ENCODE measurements at regions not wholly inside any gene's neighbourhood (a gene's known extent, or its start where the extent isn't known, plus 50 kb on each side); places are given as distances from the start of the nearest gene placed in this dataset.

GRCh38 chr4:170666909-170667308, 577.2 kb upstream of the AADAT start:
- no peak for TF ChIP-seq CTCF (IDR thresholded peaks at IDR 0.05; ENCODE audit: unreplicated experiment)
- H3K4me3 Mint-ChIP-seq (ENCODE audit: low read depth), result no peak overlapping the region

GRCh38 chr4:170662250-170662649, 572.5 kb upstream of the AADAT start:
- Mint-ChIP-seq H3K27ac (no peak overlapping the region), H3K4me1 (ENCODE audit: low read depth) (no peaks in the 10 kb centered on the region), H3K27me3 (no peaks in the 10 kb centered on the region), H3K9me3 (ENCODE audit: low read depth) (no peaks in the 10 kb centered on the region), H3K4me3 (ENCODE audit: low read depth) (no peak overlapping the region), H3K36me3 (ENCODE audit: insufficient read depth) (no peaks in the 10 kb centered on the region)
- DNase-seq (ENCODE audit: low spot score, unreplicated experiment), result no peak
- no peak for TF ChIP-seq CTCF (IDR thresholded peaks at IDR 0.05; ENCODE audit: unreplicated experiment)

More at GRCh38 chr4:170666909-170667308, 577.2 kb upstream of the AADAT start:
- Mint-ChIP-seq H3K27ac (no peak overlapping the region), H3K27me3 (no peaks in the 10 kb centered on the region), H3K36me3 (ENCODE audit: insufficient read depth) (no peaks in the 10 kb centered on the region), H3K9me3 (ENCODE audit: low read depth) (no peaks in the 10 kb centered on the region), H3K4me1 (ENCODE audit: low read depth) (no peaks in the 10 kb centered on the region)
- no peak for DNase-seq (ENCODE audit: low spot score, unreplicated experiment)

DNA sequence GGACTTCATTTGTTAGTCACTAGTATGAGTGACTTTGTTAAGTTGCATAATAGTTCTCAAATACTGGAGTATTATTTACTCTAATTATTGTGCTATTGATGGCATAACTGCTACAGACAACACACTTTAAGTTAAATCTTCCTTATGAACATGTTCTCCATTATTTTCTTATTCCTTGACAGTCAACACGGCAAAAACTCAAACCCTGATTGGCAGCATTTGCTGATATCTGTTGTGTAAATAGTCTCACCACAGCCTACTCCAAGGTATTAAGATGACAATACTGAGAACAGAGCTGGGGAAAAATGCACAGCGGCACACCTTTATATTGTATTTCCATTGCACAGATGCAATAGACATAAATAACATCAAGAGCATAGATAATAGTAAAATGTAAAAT, 568.0 kb upstream of the AADAT start:
- H3K27me3 Mint-ChIP-seq, result no peaks in the 10 kb centered on the region
- H3K4me3 Mint-ChIP-seq (ENCODE audit: low read depth), result no peak overlapping the region
- no peak for TF ChIP-seq CTCF (IDR thresholded peaks at IDR 0.05; ENCODE audit: unreplicated experiment)
- DNase-seq (ENCODE audit: low spot score, unreplicated experiment), result no peak
- H3K27ac Mint-ChIP-seq, result no peak overlapping the region
- H3K9me3 Mint-ChIP-seq (ENCODE audit: low read depth), result no peaks in the 10 kb centered on the region
- H3K36me3 Mint-ChIP-seq (ENCODE audit: insufficient read depth), result no peaks in the 10 kb centered on the region
- H3K4me1 Mint-ChIP-seq (ENCODE audit: low read depth), result peaks cover 2% of the 10 kb centered on the region

- TF ChIP-seq CTCF (IDR thresholded peaks at IDR 0.05; ENCODE audit: unreplicated experiment), result no peak
- Mint-ChIP-seq H3K27ac (no peak overlapping the region), H3K4me1 (ENCODE audit: low read depth) (peaks cover 2% of the 10 kb centered on the region), H3K27me3 (no peaks in the 10 kb centered on the region), H3K36me3 (ENCODE audit: insufficient read depth) (no peaks in the 10 kb centered on the region), H3K4me3 (ENCODE audit: low read depth) (no peak overlapping the region), H3K9me3 (ENCODE audit: low read depth) (no peaks in the 10 kb centered on the region)
- DNase-seq (ENCODE audit: low spot score, unreplicated experiment), result no peak
Observed at GRCh38 chr4:170656506-170656905, 566.8 kb upstream of the AADAT start.

DNA sequence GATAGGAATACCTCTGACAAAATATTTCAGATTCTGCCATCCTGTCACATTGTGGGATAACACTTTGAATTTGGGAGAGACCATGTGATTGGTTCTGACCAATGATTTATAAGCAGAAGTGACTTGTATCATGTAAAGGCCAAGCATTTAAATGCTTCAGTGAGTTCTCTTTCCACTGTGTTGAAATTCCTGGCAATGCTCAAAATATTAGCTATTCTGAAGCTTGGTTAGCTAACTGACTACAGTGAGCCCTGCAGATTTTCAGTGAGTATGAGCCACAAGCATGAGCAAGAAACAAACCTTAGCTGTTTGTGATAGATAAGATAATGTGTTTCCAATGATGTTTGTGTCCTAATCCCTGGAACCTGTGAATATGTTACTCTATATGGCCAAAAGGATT, 562.8 kb upstream of the AADAT start:
- no peaks in the 10 kb centered on the region for H3K27me3 Mint-ChIP-seq
- no peak for TF ChIP-seq CTCF (IDR thresholded peaks at IDR 0.05; ENCODE audit: unreplicated experiment)

More for the DNA sequence above, 562.8 kb upstream of the AADAT start:
- no peak overlapping the region for H3K4me3 Mint-ChIP-seq (ENCODE audit: low read depth)
- no peak overlapping the region for H3K27ac Mint-ChIP-seq
- DNase-seq (ENCODE audit: low spot score, unreplicated experiment), result no peak
- H3K4me1 Mint-ChIP-seq (ENCODE audit: low read depth), result peaks cover 2% of the 10 kb centered on the region
- peaks cover 3% of the 10 kb centered on the region for H3K9me3 Mint-ChIP-seq (ENCODE audit: low read depth)
- H3K36me3 Mint-ChIP-seq (ENCODE audit: insufficient read depth), result no peaks in the 10 kb centered on the region
